GM19351 (cell line): ENCODE measurements at regions not wholly inside any gene's neighbourhood (a gene's known extent, or its start where the extent isn't known, plus 50 kb on each side); places are given as distances from the start of the nearest gene placed in this dataset.

Experiments used
- ATAC-seq: cut with Tn5 transposase; IDR thresholded peaks from one replicate; pipeline ENCODE4 v1.9.1; 2021; ENCODE audit warnings: mild to moderate bottlenecking, moderate library complexity; ENCODE audit not compliant: unreplicated experiment

- no peak for ATAC-seq
These were observed 361.8 kb upstream of the MGMT start for GRCh38 chr10:129105266-129105665.

- ATAC-seq: no peak
These were observed 360.7 kb upstream of the MGMT start for GRCh38 chr10:129106314-129106713.

- ATAC-seq: no peak
These were observed 359.5 kb upstream of the MGMT start for GRCh38 chr10:129107525-129107924.

- no peak for ATAC-seq
These were observed 358.7 kb upstream of the MGMT start for GRCh38 chr10:129108378-129108777.

GRCh38 chr10:129108994-129109393, 358.0 kb upstream of the MGMT start:
- no peak for ATAC-seq

- ATAC-seq: no peak
These were observed 356.3 kb upstream of the MGMT start for GRCh38 chr10:129110780-129111179.

GRCh38 chr10:129111922-129112321, 355.1 kb upstream of the MGMT start:
- no peak for ATAC-seq

- ATAC-seq: no peak
These were observed 352.5 kb upstream of the MGMT start for GRCh38 chr10:129114588-129114987.

GRCh38 chr10:129116371-129116770, 350.7 kb upstream of the MGMT start:
- no peak for ATAC-seq

- ATAC-seq: no peak
These were observed 346.6 kb upstream of the MGMT start for GRCh38 chr10:129120441-129120840.

- no peak for ATAC-seq
These were observed 344.2 kb upstream of the MGMT start for GRCh38 chr10:129122846-129123245.

- ATAC-seq: no peak
These were observed 343.6 kb upstream of the MGMT start for GRCh38 chr10:129123428-129123827.

- no peak for ATAC-seq
These were observed 340.1 kb upstream of the MGMT start for GRCh38 chr10:129126982-129127381.

GRCh38 chr10:129131457-129132132, 335.4 kb upstream of the MGMT start:
- ATAC-seq: no peak

- ATAC-seq: no peak
These were observed 333.2 kb upstream of the MGMT start for GRCh38 chr10:129133856-129134255.

GRCh38 chr10:129134371-129134770, 332.7 kb upstream of the MGMT start:
- ATAC-seq: no peak

- no peak for ATAC-seq
These were observed 331.4 kb upstream of the MGMT start for GRCh38 chr10:129135624-129136023.

GRCh38 chr10:129136074-129136473, 331.0 kb upstream of the MGMT start:
- no peak for ATAC-seq

GRCh38 chr10:129136951-129137350, 330.1 kb upstream of the MGMT start:
- ATAC-seq: no peak

GRCh38 chr10:129140921-129141885, 325.8 kb upstream of the MGMT start:
- ATAC-seq: no peak

- no peak for ATAC-seq
These were observed 315.8 kb upstream of the MGMT start for GRCh38 chr10:129151281-129151680.

- ATAC-seq: no peak
These were observed 310.6 kb upstream of the MGMT start for GRCh38 chr10:129156406-129156805.
